ENCODE measurements at regions not wholly inside any gene's neighbourhood (a gene's known extent, or its start where the extent isn't known, plus 50 kb on each side); places are given as distances from the start of the nearest gene placed in this dataset.

GRCh38 chr3:155029941-155030340 lies 50.2 kb upstream of the MME start:
- DNase-seq (ENCODE audit: low read depth in 3 of 3, low spot score in 2 of 3), result no peak

GRCh38 chr3:155026999-155027591 lies 53.0 kb upstream of the MME start:
- no peak for DNase-seq (ENCODE audit: low read depth in 3 of 3, low spot score in 2 of 3)

- no peak for DNase-seq (ENCODE audit: low read depth in 3 of 3, low spot score in 2 of 3)
Measured at GRCh38 chr3:155024006-155024638, 56.0 kb upstream of the MME start.

GRCh38 chr3:155022896-155023295 lies 57.2 kb upstream of the MME start:
- no peak for DNase-seq (ENCODE audit: low read depth in 3 of 3, low spot score in 2 of 3)

- no peak for DNase-seq (ENCODE audit: low read depth in 3 of 3, low spot score in 2 of 3)
Measured at GRCh38 chr3:155019575-155019974, 60.5 kb upstream of the MME start.

GRCh38 chr3:155018621-155019330 lies 61.3 kb upstream of the MME start:
- DNase-seq (ENCODE audit: low read depth in 3 of 3, low spot score in 2 of 3), result no peak

- DNase-seq (ENCODE audit: low read depth in 3 of 3, low spot score in 2 of 3), result no peak
Measured at GRCh38 chr3:155015776-155016436, 64.2 kb upstream of the MME start.

- no peak for DNase-seq (ENCODE audit: low read depth in 3 of 3, low spot score in 2 of 3)
Measured at GRCh38 chr3:155014953-155015352, 65.2 kb upstream of the MME start.

- DNase-seq (ENCODE audit: low read depth in 3 of 3, low spot score in 2 of 3), result no peak
Measured at GRCh38 chr3:155013427-155013826, 66.7 kb upstream of the MME start.

GRCh38 chr3:155012584-155012983 lies 67.5 kb upstream of the MME start:
- no peak for DNase-seq (ENCODE audit: low read depth in 3 of 3, low spot score in 2 of 3)

GRCh38 chr3:155010416-155010815 lies 69.7 kb upstream of the MME start:
- no peak for DNase-seq (ENCODE audit: low read depth in 3 of 3, low spot score in 2 of 3)

GRCh38 chr3:155009217-155009616 lies 70.9 kb upstream of the MME start:
- no peak for DNase-seq (ENCODE audit: low read depth in 3 of 3, low spot score in 2 of 3)

- DNase-seq (ENCODE audit: low read depth in 3 of 3, low spot score in 2 of 3), result no peak
Measured at GRCh38 chr3:155007729-155008128, 72.4 kb upstream of the MME start.

- no peak for DNase-seq (ENCODE audit: low read depth in 3 of 3, low spot score in 2 of 3)
Measured at GRCh38 chr3:155001289-155002010, 78.7 kb upstream of the MME start.

- no peak for DNase-seq (ENCODE audit: low read depth in 3 of 3, low spot score in 2 of 3)
Measured at GRCh38 chr3:154992655-154993054, 87.5 kb upstream of the MME start.

GRCh38 chr3:154990543-154990942 lies 89.6 kb upstream of the MME start:
- DNase-seq (ENCODE audit: low read depth in 3 of 3, low spot score in 2 of 3), result no peak

GRCh38 chr3:154987846-154988245 lies 92.3 kb upstream of the MME start:
- no peak for DNase-seq (ENCODE audit: low read depth in 3 of 3, low spot score in 2 of 3)

GRCh38 chr3:154981664-154982063 lies 98.5 kb upstream of the MME start:
- no peak for DNase-seq (ENCODE audit: low read depth in 3 of 3, low spot score in 2 of 3)

GRCh38 chr3:154981201-154981600 lies 98.9 kb upstream of the MME start:
- no peak for DNase-seq (ENCODE audit: low read depth in 3 of 3, low spot score in 2 of 3)

- no peak for DNase-seq (ENCODE audit: low read depth in 3 of 3, low spot score in 2 of 3)
Measured at GRCh38 chr3:154979331-154979730, 100.8 kb upstream of the MME start.

- DNase-seq (ENCODE audit: low read depth in 3 of 3, low spot score in 2 of 3), result no peak
Measured at GRCh38 chr3:154977666-154978065, 102.5 kb upstream of the MME start.

Data from right renal cortex interstitium (tissue), 3 donors.